Progenitor cell of endocrine pancreas (in vitro differentiated cells): ENCODE measurements at regions not wholly inside any gene's neighbourhood (a gene's known extent, or its start where the extent isn't known, plus 50 kb on each side); places are given as distances from the start of the nearest gene placed in this dataset.

Experiments
- DNase-seq: peaks from one replicate; pipeline ENCODE4 v3.0.0; 2021; ENCODE audit warnings: low spot score; ENCODE audit not compliant: unreplicated experiment
- H3K27ac Mint-ChIP-seq: 2 replicates; pipeline ENCODE4 v1.8.0; 2021; ENCODE audit warnings: mild to moderate bottlenecking, moderate library complexity, mixed read lengths
- H3K27me3 Mint-ChIP-seq: 2 replicates; pipeline ENCODE4 v1.8.0; 2021; ENCODE audit warnings: mixed read lengths
- H3K36me3 Mint-ChIP-seq: 2 replicates; pipeline ENCODE4 v1.8.0; 2022; ENCODE audit warnings: mixed read lengths; ENCODE audit not compliant: insufficient read depth
- H3K4me1 Mint-ChIP-seq: 2 replicates; pipeline ENCODE4 v1.8.0; 2021; ENCODE audit warnings: low read depth, mixed read lengths
- H3K4me3 Mint-ChIP-seq: 2 replicates; pipeline ENCODE4 v1.8.0; 2021; ENCODE audit warnings: low read depth, mild to moderate bottlenecking, moderate library complexity, mixed read lengths
- H3K9me3 Mint-ChIP-seq: 2 replicates; pipeline ENCODE4 v1.8.0; 2021; ENCODE audit warnings: low read depth, mixed read lengths
- TF ChIP-seq, protein P1 (sequence below): fragments of 200-600 bp; sonication (generic); IDR thresholded peaks from one replicate; pipeline ENCODE4 v1.5.0; 2021; ENCODE audit warnings: antibody characterized with exemption, mild to moderate bottlenecking; ENCODE audit not compliant: unreplicated experiment

DNA sequence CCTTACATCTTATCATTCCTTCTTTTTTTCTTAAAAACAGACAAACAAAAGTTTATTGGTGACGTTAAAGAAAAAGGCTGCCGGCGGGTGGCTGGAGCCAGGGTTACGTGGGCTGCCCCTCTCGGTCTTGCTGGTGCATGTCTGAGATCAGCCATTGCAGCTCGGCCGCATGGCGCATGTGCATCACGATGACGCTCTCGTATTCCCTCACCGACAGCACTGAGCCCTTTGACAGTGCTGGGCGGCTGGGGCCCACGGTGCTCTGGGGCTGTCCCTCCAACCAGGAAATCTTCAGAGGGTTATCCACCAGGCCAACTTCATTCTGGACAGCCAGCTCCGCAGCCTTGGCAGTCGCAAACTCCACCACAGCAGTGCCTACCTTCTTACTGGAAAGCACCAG is 1081.8 kb upstream of the TMEFF2 start:
- TF ChIP-seq, protein P1, sequence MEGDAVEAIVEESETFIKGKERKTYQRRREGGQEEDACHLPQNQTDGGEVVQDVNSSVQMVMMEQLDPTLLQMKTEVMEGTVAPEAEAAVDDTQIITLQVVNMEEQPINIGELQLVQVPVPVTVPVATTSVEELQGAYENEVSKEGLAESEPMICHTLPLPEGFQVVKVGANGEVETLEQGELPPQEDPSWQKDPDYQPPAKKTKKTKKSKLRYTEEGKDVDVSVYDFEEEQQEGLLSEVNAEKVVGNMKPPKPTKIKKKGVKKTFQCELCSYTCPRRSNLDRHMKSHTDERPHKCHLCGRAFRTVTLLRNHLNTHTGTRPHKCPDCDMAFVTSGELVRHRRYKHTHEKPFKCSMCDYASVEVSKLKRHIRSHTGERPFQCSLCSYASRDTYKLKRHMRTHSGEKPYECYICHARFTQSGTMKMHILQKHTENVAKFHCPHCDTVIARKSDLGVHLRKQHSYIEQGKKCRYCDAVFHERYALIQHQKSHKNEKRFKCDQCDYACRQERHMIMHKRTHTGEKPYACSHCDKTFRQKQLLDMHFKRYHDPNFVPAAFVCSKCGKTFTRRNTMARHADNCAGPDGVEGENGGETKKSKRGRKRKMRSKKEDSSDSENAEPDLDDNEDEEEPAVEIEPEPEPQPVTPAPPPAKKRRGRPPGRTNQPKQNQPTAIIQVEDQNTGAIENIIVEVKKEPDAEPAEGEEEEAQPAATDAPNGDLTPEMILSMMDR: no peak
- H3K27me3 Mint-ChIP-seq: no peaks in the 10 kb centered on the region
- H3K9me3 Mint-ChIP-seq: no peaks in the 10 kb centered on the region
- H3K27ac Mint-ChIP-seq: no peak overlapping the region
- H3K4me1 Mint-ChIP-seq: no peaks in the 10 kb centered on the region
- H3K4me3 Mint-ChIP-seq: no peak overlapping the region
- H3K36me3 Mint-ChIP-seq: no peaks in the 10 kb centered on the region
- DNase-seq: no peak

DNA sequence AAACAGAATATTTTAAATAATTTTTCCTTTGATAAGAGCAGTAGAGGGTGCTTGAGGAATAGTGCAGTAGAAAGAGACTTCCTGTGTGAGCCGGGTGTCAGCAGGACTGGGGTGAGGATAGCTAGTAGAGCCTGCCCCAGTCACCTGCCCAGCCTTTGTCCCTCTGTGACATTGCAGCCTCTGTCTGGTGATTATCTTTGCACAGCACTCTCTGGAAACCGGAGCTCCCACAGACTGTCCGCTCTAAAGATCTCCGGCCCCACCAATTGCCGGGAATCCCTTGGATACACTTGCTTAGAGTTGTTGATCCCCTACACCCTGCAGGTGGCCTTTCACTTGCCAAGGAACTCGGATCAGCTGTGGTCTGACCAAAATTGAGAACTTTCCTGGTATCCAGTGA is 1081.3 kb upstream of the TMEFF2 start:
- TF ChIP-seq, protein P1: no peak
- H3K27ac Mint-ChIP-seq: no peak overlapping the region
- no peaks in the 10 kb centered on the region for H3K27me3 Mint-ChIP-seq
- H3K36me3 Mint-ChIP-seq: no peaks in the 10 kb centered on the region
- no peak for DNase-seq
- no peak overlapping the region for H3K4me3 Mint-ChIP-seq
- H3K9me3 Mint-ChIP-seq: no peaks in the 10 kb centered on the region
- no peaks in the 10 kb centered on the region for H3K4me1 Mint-ChIP-seq

DNA sequence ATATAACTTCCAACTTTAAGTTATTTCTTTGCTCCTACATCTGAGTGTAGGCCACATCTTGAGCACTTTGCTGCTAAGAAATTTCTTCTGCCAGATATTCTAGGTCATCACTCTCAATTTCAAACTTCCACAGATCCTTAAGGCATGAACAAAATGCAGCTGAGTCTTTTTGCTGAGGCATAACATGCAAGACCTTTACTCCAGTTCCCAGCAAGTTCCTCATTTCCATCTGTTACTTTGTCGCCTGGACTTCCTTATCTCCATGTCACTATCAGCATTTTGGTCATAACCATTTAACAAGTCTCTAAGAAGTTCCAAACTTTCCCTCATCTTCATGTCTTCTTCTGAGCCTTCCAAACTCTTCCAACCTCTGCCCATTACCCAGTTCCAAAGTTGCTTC is 1077.3 kb upstream of the TMEFF2 start:
- H3K27me3 Mint-ChIP-seq: no peaks in the 10 kb centered on the region
- peaks cover 2% of the 10 kb centered on the region for H3K4me1 Mint-ChIP-seq
- TF ChIP-seq, protein P1: no peak
- no peak overlapping the region for H3K27ac Mint-ChIP-seq
- DNase-seq: no peak
- H3K4me3 Mint-ChIP-seq: no peak overlapping the region
- H3K36me3 Mint-ChIP-seq: no peaks in the 10 kb centered on the region
- no peaks in the 10 kb centered on the region for H3K9me3 Mint-ChIP-seq

DNA sequence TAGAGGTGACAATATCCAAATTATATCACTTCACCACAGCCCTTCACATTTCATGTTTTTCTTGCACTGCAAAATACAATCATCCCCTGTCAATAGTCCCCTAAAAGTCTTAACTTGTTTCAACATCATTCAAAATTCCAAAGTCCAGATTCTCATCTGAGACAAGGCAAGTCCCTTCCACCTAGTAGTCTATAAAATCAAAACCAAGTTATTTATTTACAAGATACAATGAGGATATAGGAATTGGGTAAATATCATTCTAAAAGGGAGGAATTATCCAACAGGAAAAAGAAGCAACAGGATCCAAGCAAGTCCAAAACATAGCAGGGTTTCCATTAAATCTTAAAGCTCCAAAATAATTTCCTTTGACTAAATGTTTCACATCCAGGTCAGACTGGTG is 1076.1 kb upstream of the TMEFF2 start:
- H3K4me3 Mint-ChIP-seq: no peak overlapping the region
- TF ChIP-seq, protein P1: no peak
- no peaks in the 10 kb centered on the region for H3K9me3 Mint-ChIP-seq
- no peaks in the 10 kb centered on the region for H3K27me3 Mint-ChIP-seq
- no peaks in the 10 kb centered on the region for H3K36me3 Mint-ChIP-seq
- no peak for DNase-seq
- no peak overlapping the region for H3K27ac Mint-ChIP-seq
- peaks cover 2% of the 10 kb centered on the region for H3K4me1 Mint-ChIP-seq

DNA sequence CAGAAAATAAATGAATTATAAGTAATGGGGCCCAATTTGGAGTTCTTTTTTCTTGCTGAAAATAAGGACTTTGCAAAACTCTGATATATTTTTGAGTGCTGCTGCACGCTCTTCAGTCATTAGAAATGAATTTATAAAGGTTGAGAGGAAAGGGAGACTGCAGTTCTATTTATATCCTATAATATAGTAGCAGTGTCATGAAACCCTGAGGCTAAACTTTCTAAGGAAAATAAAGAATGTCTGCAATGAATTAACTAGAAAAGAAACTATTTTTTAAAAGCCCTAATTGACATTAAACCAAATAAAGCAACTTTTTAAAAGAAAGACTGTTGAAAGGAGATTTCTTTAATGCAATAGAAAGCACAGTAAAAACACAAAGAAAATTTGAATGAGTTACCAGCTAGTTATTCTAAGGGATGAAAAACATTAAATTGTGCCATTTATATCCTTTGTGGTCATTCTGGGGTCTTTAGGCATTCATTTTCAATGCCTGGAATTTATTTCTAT is 1072.8 kb upstream of the TMEFF2 start:
- Mint-ChIP-seq H3K36me3 (no peaks in the 10 kb centered on the region), H3K4me3 (no peak overlapping the region), H3K9me3 (no peaks in the 10 kb centered on the region), H3K27ac (no peak overlapping the region), H3K4me1 (peaks cover 2% of the 10 kb centered on the region), H3K27me3 (no peaks in the 10 kb centered on the region)
- no peak for DNase-seq
- TF ChIP-seq, protein P1: no peak
